ENCODE measurements at regions not wholly inside any gene's neighbourhood (a gene's known extent, or its start where the extent isn't known, plus 50 kb on each side); places are given as distances from the start of the nearest gene placed in this dataset.
A peak's percentile ranks its signal among the peaks of the same experiment; 100 is the strongest.

GRCh38 chr1:213733705-213734104, 254.1 kb upstream of the PROX1 start:
- Histone ChIP-seq H3K4me1 (ENCODE audit: control insufficient read depth in 2 of 3, insufficient read depth in 2 of 3, low read depth in 1 of 3, low read length in 3 of 3) (peaks cover 0 to 3% (median 2%) of the 10 kb centered on the region in 3 donors), H3K27ac (ENCODE audit: low read depth in 2 of 2, low read length in 2 of 2) (no peak overlapping the region), H3K4me3 (ENCODE audit: low read length in 3 of 3) (no peak overlapping the region), H3K9ac (ENCODE audit: low read length in 3 of 3) (no peak overlapping the region), H3K36me3 (ENCODE audit: control insufficient read depth in 2 of 3, insufficient read depth in 3 of 3, low read length in 3 of 3) (no peaks in the 10 kb centered on the region), H3K9me3 (ENCODE audit: control insufficient read depth in 2 of 3, insufficient read depth in 1 of 3, low read length in 3 of 3) (no peaks in the 10 kb centered on the region), H3K27me3 (ENCODE audit: control insufficient read depth, insufficient read depth, low read length) (no peaks in the 10 kb centered on the region)
- no peak for DNase-seq
- no peak for FAIRE-seq
- intact Hi-C loops (cut with DNase I) = no loop called here
- TF ChIP-seq CTCF (IDR thresholded peaks at IDR 0.05; ENCODE audit: borderline replicate concordance, extremely low read depth, insufficient read depth) = no peak

GRCh38 chr1:213737398-213738035, 250.3 kb upstream of the PROX1 start:
- intact Hi-C loops (cut with DNase I) = no loop called here
- H3K36me3 ChIP-seq (ENCODE audit: control insufficient read depth in 2 of 3, insufficient read depth in 3 of 3, low read length in 3 of 3) = no peaks in the 10 kb centered on the region
- H3K4me1 ChIP-seq (ENCODE audit: control insufficient read depth in 2 of 3, insufficient read depth in 2 of 3, low read depth in 1 of 3, low read length in 3 of 3) = peaks cover 0 to 3% (median 0%) of the 10 kb centered on the region in 3 donors
- no peak overlapping the region for H3K4me3 ChIP-seq (ENCODE audit: low read length in 3 of 3)
- FAIRE-seq (no peak), DNase-seq (peak in 3 of 5 donors; percentile 24 to 55 (median 54))
- no peaks in the 10 kb centered on the region for H3K27me3 ChIP-seq (ENCODE audit: control insufficient read depth, insufficient read depth, low read length)
- H3K9ac ChIP-seq (ENCODE audit: low read length in 3 of 3) = no peak overlapping the region
- H3K27ac ChIP-seq (ENCODE audit: low read depth in 2 of 2, low read length in 2 of 2) = peak overlapping the region in 1 of 2 donors; percentile 48
- no peak for TF ChIP-seq CTCF (IDR thresholded peaks at IDR 0.05; ENCODE audit: borderline replicate concordance, extremely low read depth, insufficient read depth)
- H3K9me3 ChIP-seq (ENCODE audit: control insufficient read depth in 2 of 3, insufficient read depth in 1 of 3, low read length in 3 of 3) = peaks cover 0 to 1% (median 0%) of the 10 kb centered on the region in 3 donors

- intact Hi-C loops (cut with DNase I) = no loop called here
- FAIRE-seq = no peak
- Histone ChIP-seq H3K27me3 (ENCODE audit: control insufficient read depth, insufficient read depth, low read length) (no peaks in the 10 kb centered on the region), H3K27ac (ENCODE audit: low read depth in 2 of 2, low read length in 2 of 2) (no peak overlapping the region), H3K4me1 (ENCODE audit: control insufficient read depth in 2 of 3, insufficient read depth in 2 of 3, low read depth in 1 of 3, low read length in 3 of 3) (peaks cover 0 to 3% (median 0%) of the 10 kb centered on the region in 3 donors), H3K36me3 (ENCODE audit: control insufficient read depth in 2 of 3, insufficient read depth in 3 of 3, low read length in 3 of 3) (no peaks in the 10 kb centered on the region), H3K9ac (ENCODE audit: low read length in 3 of 3) (no peak overlapping the region), H3K9me3 (ENCODE audit: control insufficient read depth in 2 of 3, insufficient read depth in 1 of 3, low read length in 3 of 3) (peaks cover 0 to 3% (median 0%) of the 10 kb centered on the region in 3 donors), H3K4me3 (ENCODE audit: low read length in 3 of 3) (no peak overlapping the region)
- no peak for DNase-seq
- TF ChIP-seq CTCF (IDR thresholded peaks at IDR 0.05; ENCODE audit: borderline replicate concordance, extremely low read depth, insufficient read depth) = no peak
These were observed 249.1 kb upstream of the PROX1 start for GRCh38 chr1:213738658-213739057.

DNA sequence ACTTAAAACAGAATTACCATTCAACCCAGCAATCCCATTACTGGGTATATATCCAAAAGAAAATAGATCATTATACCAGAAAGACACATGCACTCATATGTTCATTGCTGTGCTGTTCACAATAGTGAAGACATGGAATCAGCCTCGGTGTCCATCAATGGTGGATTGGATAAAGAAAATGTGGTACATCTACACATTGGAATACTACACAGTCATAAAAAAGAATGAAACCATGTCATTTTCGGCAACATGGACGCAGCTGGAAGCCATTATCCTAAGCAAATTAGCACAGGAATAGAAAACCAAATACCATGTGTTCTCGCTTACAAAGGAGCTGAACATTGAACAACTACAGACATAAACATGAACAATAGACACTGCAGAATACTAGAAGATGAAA, 244.8 kb upstream of the PROX1 start:
- H3K27ac ChIP-seq (ENCODE audit: low read depth in 2 of 2, low read length in 2 of 2) = no peak overlapping the region
- no peak overlapping the region for H3K4me3 ChIP-seq (ENCODE audit: low read length in 3 of 3)
- no peak overlapping the region for H3K9ac ChIP-seq (ENCODE audit: low read length in 3 of 3)
- no peak for TF ChIP-seq CTCF (IDR thresholded peaks at IDR 0.05; ENCODE audit: borderline replicate concordance, extremely low read depth, insufficient read depth)
- H3K4me1 ChIP-seq (ENCODE audit: control insufficient read depth in 2 of 3, insufficient read depth in 2 of 3, low read depth in 1 of 3, low read length in 3 of 3) = no peaks in the 10 kb centered on the region
- DNase-seq = no peak
- H3K36me3 ChIP-seq (ENCODE audit: control insufficient read depth in 2 of 3, insufficient read depth in 3 of 3, low read length in 3 of 3) = no peaks in the 10 kb centered on the region
- intact Hi-C loops (cut with DNase I) = no loop called here
- peaks cover 0 to 3% (median 0%) of the 10 kb centered on the region in 3 donors for H3K9me3 ChIP-seq (ENCODE audit: control insufficient read depth in 2 of 3, insufficient read depth in 1 of 3, low read length in 3 of 3)
- no peak for FAIRE-seq
- no peaks in the 10 kb centered on the region for H3K27me3 ChIP-seq (ENCODE audit: control insufficient read depth, insufficient read depth, low read length)

Measured in kidney (tissue), 13 donors.